GM23248 (cell line): ENCODE measurements at regions not wholly inside any gene's neighbourhood (a gene's known extent, or its start where the extent isn't known, plus 50 kb on each side); places are given as distances from the start of the nearest gene placed in this dataset.

Experiments
- DNase-seq: peaks from one replicate; pipeline ENCODE4 v3.0.0-alpha.2; 2015
- H2AFZ ChIP-seq: fragments of 200-600 bp; sonication (generic); 2 replicates; pipeline ENCODE4 v1.6.1; 2016; ENCODE audit warnings: antibody characterized with exemption
- H3F3A ChIP-seq: fragments of 200-600 bp; sonication (generic); 2 replicates; pipeline ENCODE4 v1.6.1; 2016; ENCODE audit warnings: mild to moderate bottlenecking, antibody characterized with exemption, mixed run types; ENCODE audit not compliant: insufficient read depth
- H3K27ac ChIP-seq: fragments of 200-600 bp; sonication (generic); 2 replicates; pipeline ENCODE4 v1.5.1; 2016; ENCODE audit warnings: mild to moderate bottlenecking
- H3K27me3 ChIP-seq: fragments of 200-600 bp; sonication (generic); replicated peaks from 2 replicates; pipeline ENCODE4 v1.6.1; 2016; ENCODE audit warnings: mild to moderate bottlenecking; ENCODE audit not compliant: insufficient read depth
- H3K36me3 ChIP-seq: fragments of 200-600 bp; sonication (generic); 2 replicates; pipeline ENCODE4 v1.6.1; 2016; ENCODE audit warnings: low read depth, mild to moderate bottlenecking
- H3K4me1 ChIP-seq: fragments of 200-600 bp; sonication (generic); 2 replicates; pipeline ENCODE4 v1.6.1; 2016; ENCODE audit warnings: mild to moderate bottlenecking; ENCODE audit not compliant: insufficient read depth
- H3K4me2 ChIP-seq: fragments of 200-600 bp; sonication (generic); one replicate; pipeline ENCODE4 v1.6.1; 2016; ENCODE audit warnings: mild to moderate bottlenecking; ENCODE audit not compliant: unreplicated experiment
- H3K4me3 ChIP-seq: fragments of 200-600 bp; sonication (generic); 2 replicates; pipeline ENCODE4 v1.5.1; 2016; ENCODE audit warnings: mild to moderate bottlenecking
- H3K79me2 ChIP-seq: fragments of 200-600 bp; sonication (generic); 2 replicates; pipeline ENCODE4 v1.6.1; 2016; ENCODE audit warnings: mild to moderate bottlenecking; ENCODE audit not compliant: insufficient read depth
- H3K9ac ChIP-seq: fragments of 200-600 bp; sonication (generic); 2 replicates; pipeline ENCODE4 v1.6.1; 2016; ENCODE audit warnings: mild to moderate bottlenecking
- H3K9me2 ChIP-seq: fragments of 200-600 bp; sonication (generic); 2 replicates; pipeline ENCODE4 v1.6.1; 2016; ENCODE audit warnings: mixed run types, mild to moderate bottlenecking, moderate library complexity; ENCODE audit not compliant: insufficient read depth
- H3K9me3 ChIP-seq: fragments of 200-600 bp; sonication (generic); one replicate; pipeline ENCODE4 v1.6.1; 2017; ENCODE audit warnings: low read depth
- H4K20me1 ChIP-seq: fragments of 200-600 bp; sonication (generic); 2 replicates; pipeline ENCODE4 v1.6.0; 2016; ENCODE audit not compliant: insufficient read depth
- EZH2 ChIP-seq: fragments of 200-600 bp; sonication (generic); IDR thresholded peaks from 2 replicates; pipeline ENCODE4 v1.6.1; 2018; ENCODE audit warnings: antibody characterized with exemption, mild to moderate bottlenecking; ENCODE audit not compliant: insufficient read depth, poor library complexity, severe bottlenecking
- EZH2phosphoT487 ChIP-seq: fragments of 200-600 bp; sonication (generic); IDR thresholded peaks from 2 replicates; pipeline ENCODE4 v1.6.1; 2018; ENCODE audit warnings: antibody characterized with exemption, moderate library complexity, mild to moderate bottlenecking, low read depth; ENCODE audit not compliant: insufficient read depth
- WGBS, 2 experiments: methylation state at CpG; one replicate each; pipeline ENCODE4 v1.1.6; 2015 to 2017; ENCODE audit warnings: low lambda C conversion rate in 2 of 2, low coverage in 1 of 2; ENCODE audit errors: missing lambda C conversion rate in 2 of 2; 5-methylcytosine and 5-hydroxymethylcytosine counted together
- in situ Hi-C: fragments of 300-500 bp; cut with MboI; formaldehyde crosslinking; loops from 2 replicates; pipeline ENCODE4 v1.15.0; 2020

GRCh38 chr6:148212366-148212765 is 130.3 kb upstream of the SASH1 start:
- Histone ChIP-seq H3K9me3 (no peaks in the 10 kb centered on the region), H3K27me3 (no peaks in the 10 kb centered on the region), H4K20me1 (no peaks in the 10 kb centered on the region), H3K27ac (no peak overlapping the region), H3K4me1 (no peaks in the 10 kb centered on the region), H3K79me2 (no peaks in the 10 kb centered on the region), H3F3A (no peaks in the 10 kb centered on the region), H3K4me2 (no peak overlapping the region), H3K9me2 (no peaks in the 10 kb centered on the region), H3K36me3 (no peaks in the 10 kb centered on the region), H3K9ac (no peak overlapping the region), H2AFZ (no peak overlapping the region), H3K4me3 (no peak overlapping the region)
- 90 to 94% methylated on average over 3 of the region's 3 CpGs for WGBS, 2 experiments
- no peak for DNase-seq
- TF ChIP-seq EZH2 (no peak), EZH2phosphoT487 (no peak)
- in situ Hi-C loops = no loop called here

- Histone ChIP-seq H3K27me3 (no peaks in the 10 kb centered on the region), H3K4me1 (no peaks in the 10 kb centered on the region), H3K9me3 (no peaks in the 10 kb centered on the region), H3K36me3 (no peaks in the 10 kb centered on the region), H3K9me2 (no peaks in the 10 kb centered on the region), H4K20me1 (no peaks in the 10 kb centered on the region), H3K79me2 (no peaks in the 10 kb centered on the region), H3F3A (no peaks in the 10 kb centered on the region), H3K27ac (no peak overlapping the region), H3K4me3 (no peak overlapping the region), H2AFZ (no peak overlapping the region), H3K4me2 (no peak overlapping the region), H3K9ac (no peak overlapping the region)
- WGBS, 2 experiments = 74 to 81% methylated on average over 3 of the region's 3 CpGs
- no peak for DNase-seq
- in situ Hi-C loops = no loop called here
- TF ChIP-seq EZH2phosphoT487 (no peak), EZH2 (no peak)
These were observed 129.3 kb upstream of the SASH1 start for GRCh38 chr6:148213366-148213765.

GRCh38 chr6:148214667-148215066 is 128.0 kb upstream of the SASH1 start:
- DNase-seq = no peak
- no peak overlapping the region for H3K9ac ChIP-seq
- H3K79me2 ChIP-seq = no peaks in the 10 kb centered on the region
- 0 out of 2 replicates have a peak, but pooled peaks cover 3% of the 10 kb centered on the region for H3K4me1 ChIP-seq
- no peak overlapping the region for H3K4me2 ChIP-seq
- no peaks in the 10 kb centered on the region for H3K9me2 ChIP-seq
- H3K36me3 ChIP-seq = no peaks in the 10 kb centered on the region
- no peak overlapping the region for H3K27ac ChIP-seq
- no peaks in the 10 kb centered on the region for H3K9me3 ChIP-seq
- H3F3A ChIP-seq = no peaks in the 10 kb centered on the region
- no peaks in the 10 kb centered on the region for H4K20me1 ChIP-seq
- TF ChIP-seq EZH2 (no peak), EZH2phosphoT487 (no peak)
- H3K4me3 ChIP-seq = no peak overlapping the region
- WGBS, 2 experiments = 89 to 93% methylated on average over 5 of the region's 5 CpGs
- H3K27me3 ChIP-seq = no peaks in the 10 kb centered on the region
- H2AFZ ChIP-seq = no peak overlapping the region
- in situ Hi-C loops = no loop called here

- Histone ChIP-seq H2AFZ (no peak overlapping the region), H3F3A (no peaks in the 10 kb centered on the region), H4K20me1 (no peaks in the 10 kb centered on the region), H3K4me1 (peaks cover 9% of the 10 kb centered on the region; the same call in 1 of the 2 replicates), H3K9me2 (no peaks in the 10 kb centered on the region), H3K4me3 (no peak overlapping the region), H3K27ac (no peak overlapping the region), H3K79me2 (no peaks in the 10 kb centered on the region), H3K9me3 (no peaks in the 10 kb centered on the region), H3K36me3 (no peaks in the 10 kb centered on the region), H3K27me3 (no peaks in the 10 kb centered on the region), H3K9ac (no peak overlapping the region), H3K4me2 (no peak overlapping the region)
- 91 to 92% methylated on average over 4 of the region's 4 CpGs for WGBS, 2 experiments
- DNase-seq = no peak
- TF ChIP-seq EZH2phosphoT487 = no peak
- no peak for TF ChIP-seq EZH2
- in situ Hi-C loops = no loop called here
These were observed 125.6 kb upstream of the SASH1 start for GRCh38 chr6:148217051-148217450.

- TF ChIP-seq EZH2 (no peak), EZH2phosphoT487 (no peak)
- no peak overlapping the region for H3K4me2 ChIP-seq
- no peaks in the 10 kb centered on the region for H3F3A ChIP-seq
- no peaks in the 10 kb centered on the region for H4K20me1 ChIP-seq
- 47 to 51% methylated on average over 3 of the region's 3 CpGs for WGBS, 2 experiments
- peaks cover 11% of the 10 kb centered on the region for H3K4me1 ChIP-seq
- H3K27ac ChIP-seq = no peak overlapping the region
- H3K27me3 ChIP-seq = no peaks in the 10 kb centered on the region
- no peak overlapping the region for H3K4me3 ChIP-seq
- H3K79me2 ChIP-seq = no peaks in the 10 kb centered on the region
- H3K9ac ChIP-seq = no peak overlapping the region
- H3K9me3 ChIP-seq = no peaks in the 10 kb centered on the region
- H3K9me2 ChIP-seq = no peaks in the 10 kb centered on the region
- no peak overlapping the region for H2AFZ ChIP-seq
- in situ Hi-C loops = no loop called here
- no peak for DNase-seq
- H3K36me3 ChIP-seq = no peaks in the 10 kb centered on the region
These were observed 124.7 kb upstream of the SASH1 start for GRCh38 chr6:148217921-148218320.
